Activated naive CD4-positive, alpha-beta T cell treated with anti-CD3 and anti-CD28 coated beads, Interleukin-2, amount 50 U/mL, for 24 hours (primary cell): ENCODE measurements at regions not wholly inside any gene's neighbourhood (a gene's known extent, or its start where the extent isn't known, plus 50 kb on each side); places are given as distances from the start of the nearest gene placed in this dataset.
"Not testable (repeated sequence)": the region's sequence is repeated elsewhere in the genome, so short reads cannot be mapped to it uniquely, and the experiment has no call there.

Source experiments
- H3K27ac Mint-ChIP-seq: one replicate; pipeline ENCODE4 v1.8.0; 2021; ENCODE audit warnings: mild to moderate bottlenecking, mixed read lengths
- H3K27me3 Mint-ChIP-seq: one replicate; pipeline ENCODE4 v1.8.0; 2021; ENCODE audit warnings: mixed read lengths
- H3K36me3 Mint-ChIP-seq: one replicate; pipeline ENCODE4 v1.8.0; 2021; ENCODE audit warnings: mixed read lengths
- H3K4me1 Mint-ChIP-seq: one replicate; pipeline ENCODE4 v1.8.0; 2021; ENCODE audit warnings: mixed read lengths
- H3K4me3 Mint-ChIP-seq: one replicate; pipeline ENCODE4 v1.8.0; 2021; ENCODE audit warnings: mild to moderate bottlenecking, mixed read lengths
- H3K9me3 Mint-ChIP-seq: one replicate; pipeline ENCODE4 v1.8.0; 2021; ENCODE audit warnings: mixed read lengths

DNA sequence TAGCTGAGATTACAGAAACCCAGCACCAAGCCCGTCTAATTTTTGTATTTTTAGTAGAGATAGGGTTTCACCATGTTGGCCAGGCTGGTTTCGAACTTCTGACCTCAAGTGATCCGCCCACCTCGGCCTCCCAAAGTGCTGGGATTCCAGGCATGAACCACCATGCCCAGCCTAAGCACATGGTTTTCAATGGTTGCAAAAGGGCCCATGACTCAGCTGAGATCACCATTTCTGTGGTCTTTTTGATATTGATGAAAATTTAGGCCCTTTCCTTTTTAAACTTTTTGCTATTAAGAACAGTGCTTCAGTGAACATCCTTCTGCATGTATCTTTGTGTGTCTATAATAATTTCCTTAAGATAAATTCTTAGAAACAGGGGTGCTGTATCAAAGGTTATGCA, 74.2 kb upstream of the CTBP2 start:
- H3K4me1 Mint-ChIP-seq, H3K27ac Mint-ChIP-seq, H3K4me3 Mint-ChIP-seq, H3K27me3 Mint-ChIP-seq, H3K36me3 Mint-ChIP-seq: not testable (repeated sequence)
- peaks cover 19% of the 10 kb centered on the region for H3K9me3 Mint-ChIP-seq

DNA sequence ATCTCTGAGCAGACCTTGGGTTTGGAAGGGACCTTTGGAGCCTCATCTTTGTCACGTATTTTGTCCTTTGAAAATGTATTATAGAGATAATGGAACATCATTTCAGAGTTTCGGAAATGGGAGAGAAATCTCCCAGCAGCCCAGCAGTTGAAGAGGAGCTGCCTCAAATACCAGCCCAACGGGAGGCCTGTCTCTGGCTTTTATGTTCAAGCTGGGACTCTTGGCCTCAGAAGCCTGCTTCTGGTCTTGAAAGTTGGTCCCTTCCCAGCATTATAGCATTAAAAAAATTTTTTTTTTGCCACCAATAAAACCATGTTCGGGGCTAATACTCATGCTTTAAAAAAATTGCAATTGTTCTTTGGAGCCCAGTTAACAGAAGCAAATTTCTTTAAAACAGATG, 73.4 kb upstream of the CTBP2 start:
- H3K27ac Mint-ChIP-seq: no peak overlapping the region

GRCh38 chr10:125232841-125233240, 72.5 kb upstream of the CTBP2 start:
- H3K27ac Mint-ChIP-seq: no peak overlapping the region
- H3K4me3 Mint-ChIP-seq: no peak overlapping the region
- peaks cover 1% of the 10 kb centered on the region for H3K9me3 Mint-ChIP-seq
- H3K4me1 Mint-ChIP-seq: no peaks in the 10 kb centered on the region
- H3K36me3 Mint-ChIP-seq: no peaks in the 10 kb centered on the region
- H3K27me3 Mint-ChIP-seq: peaks cover 8% of the 10 kb centered on the region

More for the DNA sequence above, 73.4 kb upstream of the CTBP2 start:
- Mint-ChIP-seq H3K4me1 (no peaks in the 10 kb centered on the region), H3K4me3 (no peak overlapping the region), H3K36me3 (no peaks in the 10 kb centered on the region), H3K9me3 (peaks cover 10% of the 10 kb centered on the region), H3K27me3 (peaks cover 8% of the 10 kb centered on the region)

- Mint-ChIP-seq H3K27me3 (peaks cover 8% of the 10 kb centered on the region), H3K4me3 (no peak overlapping the region), H3K9me3 (no peaks in the 10 kb centered on the region), H3K4me1 (no peaks in the 10 kb centered on the region), H3K27ac (no peak overlapping the region), H3K36me3 (no peaks in the 10 kb centered on the region)
These were observed 71.6 kb upstream of the CTBP2 start for GRCh38 chr10:125231813-125232475.

DNA sequence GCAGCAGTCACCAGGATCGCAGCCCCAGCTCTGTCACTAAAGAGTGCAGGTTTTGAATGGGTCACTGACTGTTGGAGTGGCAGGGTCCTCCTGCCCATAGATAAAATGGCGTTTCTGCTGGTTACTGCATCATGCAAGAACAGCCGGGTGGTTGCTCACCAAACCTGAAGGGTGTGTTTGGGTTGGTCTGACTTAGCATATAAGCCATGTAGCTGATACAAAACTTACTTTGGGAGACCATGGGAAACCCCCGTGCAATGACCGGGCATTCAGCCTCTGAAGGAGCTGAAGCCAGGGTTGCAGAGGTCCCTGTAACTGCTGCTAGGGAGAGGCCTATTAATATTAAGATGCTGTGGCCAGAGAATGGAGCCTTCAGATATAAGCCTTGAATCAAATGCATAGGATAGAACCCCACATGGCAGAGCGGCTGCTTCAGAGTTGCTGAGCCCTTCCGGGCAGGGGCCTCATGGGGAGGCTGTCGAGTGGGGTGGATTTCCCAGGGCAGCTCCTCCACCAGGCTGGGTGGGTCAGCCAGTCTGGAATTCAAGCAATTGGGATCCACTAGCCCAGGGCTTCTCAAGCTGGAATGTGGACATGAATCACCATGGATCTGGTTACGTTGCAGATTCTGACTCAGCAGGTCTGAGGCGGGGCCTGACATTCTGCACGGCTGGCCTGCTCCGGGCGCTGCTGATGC, 70.9 kb upstream of the CTBP2 start:
- Mint-ChIP-seq H3K36me3 (no peaks in the 10 kb centered on the region), H3K4me3 (no peak overlapping the region), H3K27ac (no peak overlapping the region), H3K4me1 (no peaks in the 10 kb centered on the region), H3K27me3 (peaks cover 8% of the 10 kb centered on the region), H3K9me3 (no peaks in the 10 kb centered on the region)

DNA sequence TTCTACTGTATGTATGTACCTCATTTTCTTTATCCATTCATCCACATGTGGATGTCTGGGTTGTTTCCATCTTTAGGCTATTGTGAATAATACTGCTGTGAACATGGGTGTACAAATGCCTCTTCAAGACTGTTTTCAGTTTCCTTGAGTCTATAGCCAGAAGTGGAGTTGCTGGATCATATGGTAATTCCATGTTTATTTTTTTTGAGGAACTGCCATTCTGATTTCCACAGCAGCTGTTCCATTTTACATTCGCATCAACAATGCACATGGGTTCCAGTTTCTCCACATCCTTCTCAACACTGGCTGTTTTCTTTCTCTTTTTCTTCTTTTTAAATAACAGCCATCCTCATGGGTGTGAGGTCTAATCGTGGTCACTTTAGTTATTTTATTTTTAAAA, 69.9 kb upstream of the CTBP2 start:
- H3K9me3 Mint-ChIP-seq: no peaks in the 10 kb centered on the region
- peaks cover 8% of the 10 kb centered on the region for H3K27me3 Mint-ChIP-seq
- H3K4me3 Mint-ChIP-seq: no peak overlapping the region
- no peaks in the 10 kb centered on the region for H3K36me3 Mint-ChIP-seq
- no peaks in the 10 kb centered on the region for H3K4me1 Mint-ChIP-seq
- H3K27ac Mint-ChIP-seq: no peak overlapping the region

- not testable (repeated sequence) for H3K4me3 Mint-ChIP-seq, H3K27me3 Mint-ChIP-seq, H3K36me3 Mint-ChIP-seq, H3K4me1 Mint-ChIP-seq, H3K27ac Mint-ChIP-seq, H3K9me3 Mint-ChIP-seq
These were observed 68.0 kb upstream of the CTBP2 start for GRCh38 chr10:125228245-125228940.

- Mint-ChIP-seq H3K9me3 (no peaks in the 10 kb centered on the region), H3K4me1 (no peaks in the 10 kb centered on the region), H3K27ac (no peak overlapping the region), H3K36me3 (no peaks in the 10 kb centered on the region), H3K4me3 (no peak overlapping the region), H3K27me3 (peaks cover 2% of the 10 kb centered on the region)
These were observed 67.2 kb upstream of the CTBP2 start for GRCh38 chr10:125227546-125227945.

DNA sequence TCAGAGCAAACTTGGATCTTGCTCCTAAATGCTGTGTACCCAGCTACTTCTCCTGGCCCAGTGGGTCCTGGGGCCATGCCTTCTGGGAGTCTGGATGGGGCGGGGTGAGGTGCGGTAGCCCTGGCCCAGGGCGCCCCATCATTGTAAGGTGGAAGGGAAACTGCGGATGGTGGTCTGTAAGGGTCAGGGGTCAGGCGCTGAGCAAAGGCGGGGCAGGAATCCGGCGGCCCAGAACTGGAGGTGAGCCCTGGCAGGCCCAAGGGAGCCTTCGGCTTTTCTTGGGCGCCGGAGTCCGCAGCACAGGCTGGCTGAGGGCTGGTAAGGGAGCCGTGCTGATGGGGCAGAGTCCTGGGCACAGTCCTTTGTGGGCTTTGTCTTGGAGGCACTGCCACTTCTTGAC, 66.5 kb upstream of the CTBP2 start:
- Mint-ChIP-seq H3K27me3 (peaks cover 2% of the 10 kb centered on the region), H3K4me1 (no peaks in the 10 kb centered on the region), H3K4me3 (no peak overlapping the region), H3K36me3 (no peaks in the 10 kb centered on the region), H3K27ac (no peak overlapping the region), H3K9me3 (no peaks in the 10 kb centered on the region)

DNA sequence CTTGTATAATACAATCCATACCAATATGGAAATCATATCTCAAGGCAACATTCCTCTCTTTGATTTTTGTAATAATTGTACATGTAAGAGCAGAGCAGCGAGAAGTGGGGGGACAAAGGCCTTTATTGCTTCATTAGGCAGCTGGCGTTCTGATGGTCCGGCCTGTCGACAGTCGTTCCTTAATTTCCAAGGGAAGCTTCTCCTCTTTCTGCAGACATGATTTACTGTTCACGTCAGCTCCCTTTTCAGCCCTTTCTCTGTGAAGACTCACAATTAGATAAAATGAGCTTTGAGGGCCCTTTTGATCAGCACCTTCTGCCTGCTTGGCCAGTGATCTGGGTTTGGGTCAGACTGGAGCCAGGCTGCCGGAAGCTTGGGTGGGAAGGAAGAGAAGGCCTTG, 65.6 kb upstream of the CTBP2 start:
- Mint-ChIP-seq H3K4me3 (no peak overlapping the region), H3K27ac (no peak overlapping the region), H3K4me1 (no peaks in the 10 kb centered on the region), H3K9me3 (no peaks in the 10 kb centered on the region), H3K36me3 (no peaks in the 10 kb centered on the region), H3K27me3 (peaks cover 6% of the 10 kb centered on the region)

DNA sequence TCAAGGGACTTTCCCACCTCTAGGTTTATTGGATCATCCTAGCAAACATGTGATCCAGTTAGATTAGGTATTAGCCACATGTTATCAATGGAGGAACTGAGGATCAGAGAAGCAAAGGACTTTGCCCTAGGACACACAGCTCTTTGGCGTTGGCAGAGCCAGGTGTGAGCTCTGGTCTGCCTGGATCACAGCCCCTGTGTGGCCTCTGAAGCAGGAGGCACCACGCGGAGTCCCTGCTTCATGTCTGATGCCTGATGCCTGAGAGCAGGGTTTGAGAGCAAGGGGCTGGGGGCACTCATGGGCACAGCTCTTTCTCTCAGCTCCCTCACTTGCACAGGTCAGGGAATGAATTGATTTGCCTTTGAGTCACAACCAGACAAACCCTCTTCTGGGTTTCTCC, 64.7 kb upstream of the CTBP2 start:
- no peaks in the 10 kb centered on the region for H3K9me3 Mint-ChIP-seq
- H3K27ac Mint-ChIP-seq: no peak overlapping the region
- H3K27me3 Mint-ChIP-seq: peaks cover 6% of the 10 kb centered on the region
- no peaks in the 10 kb centered on the region for H3K36me3 Mint-ChIP-seq
- no peak overlapping the region for H3K4me3 Mint-ChIP-seq
- H3K4me1 Mint-ChIP-seq: no peaks in the 10 kb centered on the region

- no peaks in the 10 kb centered on the region for H3K4me1 Mint-ChIP-seq
- H3K27me3 Mint-ChIP-seq: peaks cover 6% of the 10 kb centered on the region
- H3K27ac Mint-ChIP-seq: no peak overlapping the region
- H3K9me3 Mint-ChIP-seq: no peaks in the 10 kb centered on the region
- H3K4me3 Mint-ChIP-seq: no peak overlapping the region
- no peaks in the 10 kb centered on the region for H3K36me3 Mint-ChIP-seq
These were observed 62.3 kb upstream of the CTBP2 start for GRCh38 chr10:125222515-125223308.

GRCh38 chr10:125221716-125222115, 61.4 kb upstream of the CTBP2 start:
- Mint-ChIP-seq H3K36me3 (no peaks in the 10 kb centered on the region), H3K27ac (no peak overlapping the region), H3K27me3 (peaks cover 6% of the 10 kb centered on the region), H3K4me1 (no peaks in the 10 kb centered on the region), H3K9me3 (no peaks in the 10 kb centered on the region), H3K4me3 (no peak overlapping the region)

DNA sequence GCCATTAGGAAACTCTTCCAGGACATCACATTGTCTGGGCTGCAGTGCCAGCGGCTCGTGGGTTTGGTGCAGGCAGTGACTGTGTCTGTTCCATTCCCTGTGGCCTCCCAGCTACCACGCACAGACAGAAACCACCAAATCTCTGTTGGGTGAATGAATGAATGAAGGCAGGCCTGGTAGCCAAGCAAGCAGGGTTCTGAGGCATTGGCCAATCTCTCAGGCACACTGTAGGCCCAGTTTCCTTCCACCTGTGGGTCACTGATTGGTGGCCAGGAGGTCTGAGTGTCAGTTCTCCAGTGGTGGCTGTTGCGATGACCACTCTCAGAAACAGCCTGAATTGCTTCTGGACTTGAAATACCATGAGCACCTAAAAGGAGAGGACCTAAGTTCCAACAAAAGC, 59.4 kb upstream of the CTBP2 start:
- H3K27ac Mint-ChIP-seq: no peak overlapping the region
- H3K36me3 Mint-ChIP-seq: no peaks in the 10 kb centered on the region
- no peaks in the 10 kb centered on the region for H3K4me1 Mint-ChIP-seq
- H3K4me3 Mint-ChIP-seq: no peak overlapping the region
- H3K9me3 Mint-ChIP-seq: no peaks in the 10 kb centered on the region
- peaks cover 6% of the 10 kb centered on the region for H3K27me3 Mint-ChIP-seq

GRCh38 chr10:125218967-125219366, 58.6 kb upstream of the CTBP2 start:
- Mint-ChIP-seq H3K27me3 (peaks cover 6% of the 10 kb centered on the region), H3K9me3 (no peaks in the 10 kb centered on the region), H3K27ac (no peak overlapping the region), H3K4me1 (no peaks in the 10 kb centered on the region), H3K4me3 (no peak overlapping the region), H3K36me3 (no peaks in the 10 kb centered on the region)
